GM18867 (cell line): ENCODE measurements at regions not wholly inside any gene's neighbourhood (a gene's known extent, or its start where the extent isn't known, plus 50 kb on each side); places are given as distances from the start of the nearest gene placed in this dataset.
"Not testable (repeated sequence)": the region's sequence is repeated elsewhere in the genome, so short reads cannot be mapped to it uniquely, and the experiment has no call there.

ENCODE experiments used
- ATAC-seq: cut with Tn5 transposase; IDR thresholded peaks from one replicate; pipeline ENCODE4 v1.9.1; 2021; ENCODE audit warnings: mild to moderate bottlenecking, moderate library complexity; ENCODE audit not compliant: unreplicated experiment

GRCh38 chr4:57200799-57201327 is 90.7 kb upstream of the IGFBP7 start:
- ATAC-seq = no peak

GRCh38 chr4:57199267-57199666 is 89.1 kb upstream of the IGFBP7 start:
- no peak for ATAC-seq

DNA sequence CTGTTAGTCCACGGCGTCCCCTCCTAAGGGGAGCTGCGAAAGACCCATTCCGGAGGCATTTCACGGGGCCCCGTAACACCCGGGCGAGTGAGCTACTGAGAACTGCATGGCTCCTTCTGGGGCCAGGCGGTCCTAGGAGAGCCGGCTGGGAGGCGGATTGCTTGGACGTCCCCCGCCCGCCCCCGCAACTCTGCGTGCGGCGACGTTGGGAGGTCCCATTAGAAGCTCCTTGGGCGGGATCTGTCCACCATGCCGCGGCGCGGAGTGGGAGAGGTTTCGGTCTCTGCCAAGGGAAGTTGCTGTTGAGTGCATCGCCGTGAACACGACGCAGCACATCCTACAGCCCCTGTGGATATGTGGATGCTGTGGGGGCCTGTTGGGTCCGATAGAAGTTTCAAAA is 85.4 kb upstream of the IGFBP7 start:
- ATAC-seq = no peak

GRCh38 chr4:57194068-57194611 is 84.0 kb upstream of the IGFBP7 start:
- no peak for ATAC-seq

DNA sequence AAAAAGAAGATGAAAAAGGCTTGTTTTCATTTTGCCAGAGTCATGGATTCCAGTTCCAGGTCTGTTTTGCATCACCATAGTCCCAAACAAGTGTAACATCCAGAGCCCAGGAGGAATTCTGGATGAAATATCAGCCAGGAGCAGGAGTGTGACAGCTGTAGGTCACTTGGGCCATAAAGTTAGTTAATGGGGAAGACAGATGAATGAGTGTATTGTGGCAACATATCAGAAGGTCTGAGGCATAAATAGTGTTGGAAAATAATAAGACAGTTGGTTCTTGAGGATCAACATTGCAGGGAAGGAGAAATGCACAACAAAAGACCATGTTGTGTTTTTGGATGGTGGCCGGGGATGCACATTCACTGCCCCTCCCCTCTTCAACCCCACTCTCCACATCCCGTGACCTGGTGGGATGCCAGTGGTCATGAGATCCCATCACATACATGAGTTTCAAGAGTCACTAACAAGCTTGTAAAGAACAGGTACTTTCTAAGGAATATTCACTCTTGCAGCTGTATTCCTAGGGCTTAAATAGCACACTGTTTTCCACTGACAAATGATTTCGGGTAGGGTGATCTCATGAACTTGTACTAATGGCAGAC is 83.1 kb upstream of the IGFBP7 start:
- ATAC-seq = no peak

GRCh38 chr4:57191523-57192034 is 81.4 kb upstream of the IGFBP7 start:
- no peak for ATAC-seq

GRCh38 chr4:57190601-57191481 is 80.7 kb upstream of the IGFBP7 start:
- ATAC-seq = peak; percentile 80

DNA sequence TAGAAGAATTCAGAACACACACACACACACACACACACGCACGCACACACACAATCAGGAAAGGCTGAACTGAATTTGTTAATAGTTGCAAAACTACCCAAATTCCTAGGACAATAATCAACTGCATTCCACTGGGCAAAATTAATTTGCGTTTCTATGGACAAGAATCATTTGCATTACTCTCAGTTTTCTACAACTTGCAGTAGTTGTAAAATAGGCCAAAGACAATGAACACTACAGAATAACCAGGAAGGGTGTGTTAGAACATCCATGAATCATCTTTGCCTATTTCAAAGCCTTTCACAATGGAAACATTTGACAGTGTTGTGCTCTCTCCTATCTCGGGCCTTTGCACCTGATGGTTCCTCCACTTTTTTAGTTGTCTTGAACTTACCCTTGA is 77.1 kb upstream of the IGFBP7 start:
- ATAC-seq = no peak

DNA sequence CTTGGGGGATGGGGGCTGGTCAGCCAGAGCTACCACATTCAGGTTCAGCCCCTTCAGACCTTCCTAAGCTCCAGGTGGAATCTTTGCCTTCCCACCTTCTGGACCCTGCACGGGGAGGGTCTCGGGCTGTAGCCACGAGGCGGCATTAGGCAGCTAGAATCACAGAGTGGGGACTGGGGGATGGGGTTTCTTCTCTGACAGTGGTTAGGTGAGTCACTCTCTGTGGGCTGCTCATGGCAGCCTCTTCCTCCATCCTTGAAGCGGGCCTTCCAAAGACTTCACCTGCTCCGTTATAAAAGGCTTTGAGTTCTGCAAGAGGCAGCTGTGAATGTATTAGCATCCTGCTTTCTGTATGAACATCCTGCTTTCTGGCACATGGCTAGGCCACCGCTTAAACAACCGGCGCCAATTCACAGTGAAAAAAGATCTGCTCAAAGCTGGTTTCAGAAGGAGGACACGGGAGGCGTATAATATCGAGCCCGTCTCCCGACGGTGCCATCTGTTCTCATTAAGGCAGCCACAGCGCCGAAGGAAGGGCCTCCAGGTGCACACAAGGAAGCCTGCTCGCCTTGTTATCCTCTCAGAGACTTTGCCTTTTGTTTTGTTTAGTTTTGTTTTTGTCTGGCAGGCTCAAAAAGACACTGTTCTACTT is 74.3 kb upstream of the IGFBP7 start:
- ATAC-seq = no peak

- peak; percentile 68 for ATAC-seq
These were observed 72.1 kb upstream of the IGFBP7 start for GRCh38 chr4:57182132-57182874.

DNA sequence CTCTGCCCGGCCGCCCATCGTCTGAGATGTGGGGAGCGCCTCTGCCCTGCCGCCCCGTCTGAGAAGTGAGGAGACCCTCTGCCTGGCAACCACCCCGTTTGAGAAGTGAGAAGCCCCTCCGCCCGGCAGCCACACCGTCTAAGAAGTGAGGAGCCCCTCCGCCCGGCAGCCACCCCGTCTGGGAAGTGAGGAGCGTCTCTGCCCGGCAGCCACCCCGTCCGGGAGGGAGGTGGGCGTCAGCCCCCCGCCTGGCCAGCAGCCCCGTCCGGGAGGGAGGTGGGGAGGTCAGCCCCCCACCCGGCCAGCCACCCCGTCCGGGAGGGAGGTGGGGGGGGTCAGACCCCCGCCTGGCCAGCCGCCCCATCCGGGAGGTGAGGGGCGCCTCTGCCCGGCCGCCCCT is 63.0 kb upstream of the IGFBP7 start:
- not testable (repeated sequence) for ATAC-seq

DNA sequence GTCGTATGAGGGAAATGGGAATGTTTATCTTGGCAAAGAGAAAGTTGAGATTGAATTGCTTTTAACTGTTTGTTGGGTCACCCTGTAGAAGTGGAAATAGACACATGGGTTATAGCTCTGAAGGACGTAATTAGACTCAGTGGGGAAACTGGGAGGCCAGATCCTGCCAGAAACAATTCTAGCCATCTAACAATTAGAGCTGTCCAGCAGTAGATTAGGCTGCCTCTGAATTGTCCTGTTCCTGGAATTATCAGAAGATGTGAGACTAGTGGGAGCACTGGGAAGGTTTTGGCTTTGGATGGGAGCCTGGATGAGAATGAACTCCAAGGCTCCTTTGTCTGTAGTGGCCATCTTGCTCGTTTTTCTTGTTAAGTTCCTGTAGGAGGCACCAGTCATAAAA is 61.9 kb upstream of the IGFBP7 start:
- no peak for ATAC-seq

DNA sequence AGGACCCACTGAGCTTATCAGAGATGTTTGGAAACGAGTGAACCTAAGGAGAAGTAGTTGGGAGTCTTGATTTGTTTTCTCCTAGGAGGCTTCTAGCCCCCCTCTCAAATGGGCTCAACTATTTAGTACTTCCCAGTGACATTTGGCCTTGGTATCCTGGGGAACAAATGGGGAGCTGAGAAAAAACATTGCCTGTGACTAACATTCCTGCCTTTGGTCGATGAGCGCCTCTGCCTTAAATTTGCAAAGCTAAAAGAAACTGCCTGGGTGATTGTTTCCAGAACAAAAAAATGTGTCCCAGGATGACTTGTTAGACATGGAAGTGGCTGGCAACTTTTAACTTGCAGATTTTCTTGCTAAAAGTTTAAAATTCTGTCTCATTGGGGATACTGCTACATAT is 58.8 kb upstream of the IGFBP7 start:
- no peak for ATAC-seq

- peak; percentile 98 for ATAC-seq
These were observed 53.6 kb upstream of the IGFBP7 start for GRCh38 chr4:57163530-57164459.

GRCh38 chr4:57162499-57163019 is 52.4 kb upstream of the IGFBP7 start:
- ATAC-seq = no peak
